Upper lobe of right lung (tissue), 1 donor: ENCODE measurements at regions not wholly inside any gene's neighbourhood (a gene's known extent, or its start where the extent isn't known, plus 50 kb on each side); places are given as distances from the start of the nearest gene placed in this dataset.

Experiments used
- ATAC-seq: fragments of 200-7000 bp; cut with Tn5 transposase; one replicate; pipeline ENCODE4 v1.9.1; 2020; ENCODE audit warnings: mild to moderate bottlenecking, moderate library complexity
- DNase-seq: peaks from one replicate; pipeline ENCODE4 v3.0.0-alpha.2; 2020
- H3K27ac ChIP-seq: fragments of 200-600 bp; one replicate; pipeline ENCODE4 v1.8.0; 2022
- H3K27me3 ChIP-seq: fragments of 200-600 bp; one replicate; pipeline ENCODE4 v1.8.0; 2022; ENCODE audit warnings: mild to moderate bottlenecking
- H3K36me3 ChIP-seq: fragments of 200-600 bp; one replicate; pipeline ENCODE4 v1.8.0; 2022
- H3K4me1 ChIP-seq: fragments of 200-600 bp; one replicate; pipeline ENCODE4 v1.8.0; 2022
- H3K4me3 ChIP-seq: fragments of 200-600 bp; one replicate; pipeline ENCODE4 v1.8.0; 2022; ENCODE audit warnings: mild to moderate bottlenecking
- H3K9me3 ChIP-seq: fragments of 200-600 bp; one replicate; pipeline ENCODE4 v1.8.0; 2022
- intact Hi-C: fragments of 100-400 bp; cut with DNase I; formaldehyde crosslinking; loops from one replicate; pipeline ENCODE4 v1.11.0; 2022
- TF ChIP-seq, protein P1 (sequence below): fragments of 200-600 bp; IDR thresholded peaks from one replicate; pipeline ENCODE4 v1.8.0; 2022; ENCODE audit warnings: antibody characterized with exemption
- donor health status: DM: no; HTN: yes; CAD: no; lungs with severe emphysema.

DNA sequence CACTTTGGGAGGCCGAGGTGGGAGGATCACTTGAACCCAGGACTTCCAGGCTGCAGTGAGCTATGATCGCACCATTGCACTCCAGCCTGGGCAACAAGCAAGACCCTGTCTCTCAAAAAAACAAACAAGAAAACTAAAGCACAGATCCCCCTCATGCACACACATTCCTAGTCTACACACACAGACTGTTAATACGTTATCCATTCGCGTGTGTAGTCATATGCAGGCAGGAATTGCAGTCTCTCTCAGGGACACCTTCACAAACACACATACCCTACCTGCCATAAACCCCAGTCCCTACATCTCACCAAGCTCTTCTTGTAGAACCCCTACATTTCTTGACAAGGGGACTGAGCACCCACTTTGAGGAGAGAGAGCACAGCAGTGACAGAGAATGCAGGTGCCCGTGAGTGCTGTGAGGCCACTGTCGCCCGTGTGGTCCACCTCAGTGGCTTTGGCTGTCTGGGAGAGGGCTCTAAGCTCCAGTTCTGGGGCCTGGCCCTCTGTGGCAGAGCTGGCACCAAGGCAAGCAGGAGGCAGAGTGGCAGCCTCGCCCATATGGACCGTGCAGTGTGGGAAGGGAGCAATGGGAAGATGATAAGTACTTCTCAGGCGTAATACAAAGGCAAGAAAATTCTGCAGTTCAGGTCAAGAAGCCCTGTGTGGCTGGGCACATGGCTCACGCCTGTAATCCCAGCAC, 59.0 kb upstream of the RPH3AL start:
- intact Hi-C loops: loop anchor here (5.0 kb wide), 1 partner anchor 286 kb away; no protein-coding TSS in a partner anchor
- ATAC-seq: no peak
- no peak overlapping the region for H3K27ac ChIP-seq
- no peak for DNase-seq
- peaks cover 23% of the 10 kb centered on the region for H3K4me1 ChIP-seq
- H3K4me3 ChIP-seq: no peak overlapping the region
- no peaks in the 10 kb centered on the region for H3K9me3 ChIP-seq
- H3K27me3 ChIP-seq: no peaks in the 10 kb centered on the region
- TF ChIP-seq, protein P1, sequence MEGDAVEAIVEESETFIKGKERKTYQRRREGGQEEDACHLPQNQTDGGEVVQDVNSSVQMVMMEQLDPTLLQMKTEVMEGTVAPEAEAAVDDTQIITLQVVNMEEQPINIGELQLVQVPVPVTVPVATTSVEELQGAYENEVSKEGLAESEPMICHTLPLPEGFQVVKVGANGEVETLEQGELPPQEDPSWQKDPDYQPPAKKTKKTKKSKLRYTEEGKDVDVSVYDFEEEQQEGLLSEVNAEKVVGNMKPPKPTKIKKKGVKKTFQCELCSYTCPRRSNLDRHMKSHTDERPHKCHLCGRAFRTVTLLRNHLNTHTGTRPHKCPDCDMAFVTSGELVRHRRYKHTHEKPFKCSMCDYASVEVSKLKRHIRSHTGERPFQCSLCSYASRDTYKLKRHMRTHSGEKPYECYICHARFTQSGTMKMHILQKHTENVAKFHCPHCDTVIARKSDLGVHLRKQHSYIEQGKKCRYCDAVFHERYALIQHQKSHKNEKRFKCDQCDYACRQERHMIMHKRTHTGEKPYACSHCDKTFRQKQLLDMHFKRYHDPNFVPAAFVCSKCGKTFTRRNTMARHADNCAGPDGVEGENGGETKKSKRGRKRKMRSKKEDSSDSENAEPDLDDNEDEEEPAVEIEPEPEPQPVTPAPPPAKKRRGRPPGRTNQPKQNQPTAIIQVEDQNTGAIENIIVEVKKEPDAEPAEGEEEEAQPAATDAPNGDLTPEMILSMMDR: no peak
- no peaks in the 10 kb centered on the region for H3K36me3 ChIP-seq

DNA sequence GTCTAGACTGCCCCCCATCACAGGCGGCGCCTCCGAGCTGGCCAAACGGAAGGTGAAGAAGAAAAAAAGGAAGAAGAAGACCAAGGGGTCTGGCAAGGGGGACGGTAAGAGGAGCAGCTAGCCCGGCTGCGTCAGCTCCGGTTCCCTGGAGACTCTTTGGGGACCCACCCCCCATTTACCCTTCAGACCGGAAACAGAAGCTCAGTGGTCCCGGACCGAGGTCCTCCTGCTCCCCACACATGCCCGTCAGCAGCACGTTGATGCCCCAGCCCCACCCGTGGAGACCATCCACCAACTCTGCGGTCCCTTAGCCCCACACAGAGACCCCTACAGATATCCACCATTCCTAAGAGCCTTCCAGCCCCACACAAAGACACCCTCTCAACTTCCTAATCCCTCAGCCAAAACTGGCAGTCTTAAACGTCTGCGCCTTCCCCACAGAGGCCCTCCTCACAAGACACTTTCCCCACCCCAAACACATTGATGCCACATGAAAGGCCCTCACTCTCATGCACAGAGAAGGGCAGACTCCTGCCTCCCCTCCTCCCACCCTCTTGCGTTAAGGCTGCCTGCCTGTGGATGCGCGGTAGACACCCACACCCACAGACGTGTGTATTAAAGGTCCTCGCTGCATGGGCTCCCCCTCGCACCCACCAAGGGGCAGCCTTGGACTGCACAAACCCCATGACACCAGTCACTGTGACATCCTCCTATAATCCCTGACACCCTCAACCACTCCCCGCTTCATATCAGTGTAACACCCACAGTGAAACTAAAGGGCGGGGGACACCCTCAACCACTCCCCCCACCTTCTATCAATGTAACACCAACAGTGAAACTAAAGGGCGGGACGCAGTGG, 58.2 kb upstream of the RPH3AL start:
- DNase-seq (no peak), ATAC-seq (peak; percentile 8)
- H3K9me3 ChIP-seq: no peaks in the 10 kb centered on the region
- intact Hi-C loops: loop anchor here (5.0 kb wide), 1 partner anchor 287 kb away; no protein-coding TSS in a partner anchor
- peaks cover 23% of the 10 kb centered on the region for H3K4me1 ChIP-seq
- H3K4me3 ChIP-seq: peak overlapping the region; percentile 89
- no peaks in the 10 kb centered on the region for H3K27me3 ChIP-seq
- peak overlapping the region; percentile 90 for H3K27ac ChIP-seq
- H3K36me3 ChIP-seq: no peaks in the 10 kb centered on the region
- TF ChIP-seq, protein P1: no peak

DNA sequence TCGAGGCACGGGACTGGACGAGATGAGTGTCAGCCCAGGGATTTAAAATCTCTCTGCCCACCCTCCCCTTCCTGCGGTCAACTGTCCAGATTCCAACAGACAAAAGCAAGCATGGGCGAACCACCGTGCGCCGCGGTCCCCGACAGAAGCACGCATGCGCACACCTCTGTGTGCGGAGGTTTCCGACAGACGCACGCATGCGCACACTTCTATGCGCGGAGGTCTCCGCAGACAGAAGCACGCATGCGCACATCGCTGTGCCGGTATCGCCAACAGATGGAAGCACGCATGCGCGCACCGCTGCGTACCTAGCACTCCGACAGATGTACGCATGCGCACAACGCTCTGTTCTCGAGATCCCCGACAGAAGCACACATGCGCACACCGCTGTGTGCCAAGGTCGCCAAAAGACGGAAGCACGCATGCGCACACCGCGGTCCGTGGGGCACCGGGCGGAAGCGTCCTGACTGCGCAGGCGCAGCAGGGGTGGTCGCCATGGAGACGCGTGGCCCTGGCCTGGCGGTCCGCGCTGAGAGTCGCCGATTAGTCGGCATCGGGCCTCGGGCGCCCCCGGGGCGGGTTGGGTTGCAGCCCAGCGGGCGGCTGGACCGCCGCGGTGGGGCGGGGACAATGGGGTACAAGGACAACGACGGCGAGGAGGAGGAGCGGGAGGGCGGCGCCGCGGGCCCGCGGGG, 57.4 kb upstream of the RPH3AL start:
- no peaks in the 10 kb centered on the region for H3K36me3 ChIP-seq
- peak overlapping the region; percentile 89 for H3K4me3 ChIP-seq
- H3K4me1 ChIP-seq: peaks cover 23% of the 10 kb centered on the region
- H3K9me3 ChIP-seq: no peaks in the 10 kb centered on the region
- no peaks in the 10 kb centered on the region for H3K27me3 ChIP-seq
- peak overlapping the region; percentile 90 for H3K27ac ChIP-seq
- ATAC-seq (peak; percentile 93), DNase-seq (peak; percentile 100)
- intact Hi-C loops: loop anchor here (5.0 kb wide), 1 partner anchor 287 kb away; no protein-coding TSS in a partner anchor
- TF ChIP-seq, protein P1: no peak

DNA sequence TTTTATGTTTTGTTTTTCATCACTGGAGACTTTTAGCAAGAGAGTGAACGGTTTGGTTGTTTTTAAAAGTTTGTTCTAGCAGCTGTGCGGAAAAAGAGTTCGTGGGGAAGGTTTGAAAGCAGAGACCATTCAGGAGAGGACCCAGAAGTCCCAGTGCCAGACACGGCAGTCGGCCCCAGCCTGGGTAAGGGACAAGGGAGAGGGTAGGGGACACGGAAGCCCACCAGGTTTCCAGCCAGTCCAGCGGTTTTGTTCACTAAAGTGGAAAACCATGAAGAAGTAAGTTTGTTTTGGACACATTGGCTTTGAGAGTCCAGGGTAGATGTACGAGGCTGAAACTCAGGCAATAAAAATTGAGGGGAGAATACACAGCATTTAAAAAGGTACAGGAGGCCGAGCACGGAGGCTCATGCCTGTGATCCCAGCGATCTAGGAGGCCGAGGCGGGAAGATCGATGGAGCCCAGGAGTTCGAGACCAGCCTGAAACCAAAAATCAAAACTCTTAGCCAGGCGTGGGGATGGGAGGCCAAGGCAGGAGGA, 56.8 kb upstream of the RPH3AL start:
- ATAC-seq: no peak
- H3K4me1 ChIP-seq: peaks cover 23% of the 10 kb centered on the region
- intact Hi-C loops: no loop called here

GRCh38 chr17:404703-405102, 52.1 kb upstream of the RPH3AL start:
- no peak overlapping the region for H3K27ac ChIP-seq
- TF ChIP-seq, protein P1: no peak
- DNase-seq: no peak
- no peaks in the 10 kb centered on the region for H3K4me1 ChIP-seq
- no peaks in the 10 kb centered on the region for H3K9me3 ChIP-seq
- H3K36me3 ChIP-seq: no peaks in the 10 kb centered on the region
- no peak overlapping the region for H3K4me3 ChIP-seq
- no peaks in the 10 kb centered on the region for H3K27me3 ChIP-seq
- intact Hi-C loops: no loop called here
- no peak for ATAC-seq

More for the DNA sequence above, 56.8 kb upstream of the RPH3AL start:
- Histone ChIP-seq H3K27me3 (no peaks in the 10 kb centered on the region), H3K4me3 (peak overlapping the region; percentile 89), H3K27ac (peak overlapping the region; percentile 68), H3K36me3 (no peaks in the 10 kb centered on the region), H3K9me3 (no peaks in the 10 kb centered on the region)
- DNase-seq: no peak
- TF ChIP-seq, protein P1: no peak
